ENCODE measurements at regions not wholly inside any gene's neighbourhood (a gene's known extent, or its start where the extent isn't known, plus 50 kb on each side); places are given as distances from the start of the nearest gene placed in this dataset.

- TF ChIP-seq CTCF (conservative IDR thresholded peaks at IDR 0.05 in 1 of 2, IDR thresholded peaks at IDR 0.05 in 1 of 2; ENCODE audit: extremely low read depth in 1 of 2, insufficient read depth in 1 of 2, low read depth in 1 of 2, low read length in 2 of 2) (no peak), EZH2 (IDR thresholded peaks at IDR 0.05; ENCODE audit: borderline replicate concordance, low read length) (no peak)
These were observed 177.4 kb upstream of the MMADHC start for GRCh38 chr2:149765003-149765402.
